Hepatic stellate cell (primary cell): ENCODE measurements at regions not wholly inside any gene's neighbourhood (a gene's known extent, or its start where the extent isn't known, plus 50 kb on each side); places are given as distances from the start of the nearest gene placed in this dataset.
"Not testable (repeated sequence)": the region's sequence is repeated elsewhere in the genome, so short reads cannot be mapped to it uniquely, and the experiment has no call there.

Source experiments
- DNase-seq: peaks from one replicate; pipeline ENCODE4 v3.0.0; 2011; ENCODE audit warnings: low spot score

DNA sequence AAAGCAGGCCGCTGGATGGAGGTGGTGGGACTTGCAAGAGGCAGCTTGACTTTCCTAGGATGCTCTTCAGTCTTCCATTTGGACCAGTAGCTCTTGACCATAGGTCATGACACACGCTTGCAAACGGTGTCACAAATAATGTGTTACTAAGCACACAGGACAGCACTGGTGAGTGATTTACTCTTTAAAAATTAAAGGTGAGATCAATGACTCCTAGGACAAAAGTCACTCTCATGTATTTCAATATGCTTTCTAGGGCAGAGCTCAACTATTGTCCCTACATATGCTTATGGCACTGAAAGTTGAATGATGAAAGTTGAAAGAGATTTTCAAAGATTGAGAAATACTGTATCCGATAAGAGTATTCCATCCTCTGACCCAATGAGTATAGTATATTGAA is 496.7 kb downstream of the EBF1 start:
- DNase-seq: no peak

DNA sequence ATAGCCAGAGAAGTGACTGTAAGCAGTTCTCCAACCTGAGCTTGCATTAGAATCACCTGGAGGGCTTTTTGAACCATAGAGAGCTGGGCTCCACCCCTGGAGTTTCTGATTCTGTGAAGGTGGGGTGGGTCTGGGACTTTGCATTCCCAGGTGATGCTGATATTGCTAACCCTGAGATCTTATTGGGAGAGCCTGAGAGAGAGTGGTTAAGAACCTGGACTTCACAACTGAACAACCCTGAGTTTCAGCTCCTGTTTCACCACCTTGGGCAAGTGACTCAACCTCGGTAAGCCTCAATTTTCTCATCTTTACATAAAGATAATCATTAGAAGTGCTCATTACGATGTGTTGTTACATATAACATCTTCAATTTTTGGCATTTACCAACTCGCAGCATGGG is 498.6 kb downstream of the EBF1 start:
- no peak for DNase-seq

DNA sequence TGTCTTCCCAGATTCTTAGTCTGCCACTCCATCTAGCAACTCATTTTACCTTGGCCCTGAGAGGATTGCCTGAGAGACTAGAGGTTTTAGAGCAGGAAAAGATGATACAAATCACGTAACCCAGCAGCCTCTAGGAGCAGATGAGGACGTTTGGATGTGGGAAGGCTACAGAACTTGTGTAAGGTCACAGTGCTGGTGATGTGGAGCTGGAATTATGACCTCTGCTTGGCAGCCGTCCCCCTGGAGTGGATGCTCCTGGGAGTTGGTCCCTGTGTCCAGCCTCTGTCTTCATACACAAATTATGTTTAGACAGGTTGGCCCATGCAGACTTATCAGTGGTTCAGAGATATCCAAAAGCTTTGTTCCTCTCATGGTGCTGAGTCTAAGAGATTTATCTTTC is 499.0 kb downstream of the EBF1 start:
- no peak for DNase-seq

DNA sequence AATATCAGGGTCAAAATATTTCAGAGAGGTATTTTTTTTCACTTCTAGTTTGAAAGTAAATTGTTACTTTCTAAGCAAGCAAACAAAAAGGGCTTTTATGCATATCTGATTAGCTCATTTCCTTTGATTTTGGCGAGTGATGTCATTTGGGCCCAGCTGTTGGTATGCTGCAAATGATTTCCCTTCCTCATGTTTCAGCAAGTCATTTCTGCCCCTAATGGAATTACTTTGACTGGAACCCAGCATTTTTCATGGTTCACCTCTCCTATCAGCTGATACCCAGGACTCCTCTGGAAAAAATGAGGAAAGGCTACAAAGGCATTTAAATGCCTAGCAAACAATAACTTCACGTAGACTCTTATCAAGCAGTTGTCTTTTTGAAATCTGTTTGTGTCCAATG is 500.6 kb downstream of the EBF1 start:
- no peak for DNase-seq

DNA sequence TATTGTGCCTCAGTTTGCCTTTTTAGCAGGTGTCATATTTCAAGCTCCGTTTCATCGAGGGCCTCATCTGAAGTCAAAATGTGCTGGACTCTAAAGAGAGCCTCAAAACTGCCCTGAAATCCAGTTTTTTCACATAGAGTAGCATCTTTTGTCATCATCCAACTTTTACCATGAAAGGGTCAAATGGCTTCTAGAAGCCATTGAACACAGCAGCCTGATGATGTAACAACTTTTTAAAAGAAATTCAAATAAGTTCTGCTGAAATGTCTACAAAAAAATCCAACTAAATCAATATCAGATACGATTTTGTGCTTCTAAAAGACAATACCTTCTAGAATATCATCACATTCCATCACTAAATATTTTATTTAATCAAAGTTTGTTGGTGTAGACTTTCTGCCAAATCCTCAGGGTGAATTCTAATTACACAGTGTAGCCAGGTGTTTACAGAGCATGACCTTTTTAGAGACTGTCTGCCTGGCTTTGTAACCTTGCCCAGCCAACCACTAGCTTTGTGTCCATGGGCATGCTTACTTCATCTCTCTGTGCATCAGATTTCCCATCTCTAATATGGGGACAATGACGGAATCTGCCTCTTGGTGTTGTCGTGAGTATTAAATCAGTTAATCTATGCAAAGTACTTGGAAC is 505.0 kb downstream of the EBF1 start:
- DNase-seq: no peak

DNA sequence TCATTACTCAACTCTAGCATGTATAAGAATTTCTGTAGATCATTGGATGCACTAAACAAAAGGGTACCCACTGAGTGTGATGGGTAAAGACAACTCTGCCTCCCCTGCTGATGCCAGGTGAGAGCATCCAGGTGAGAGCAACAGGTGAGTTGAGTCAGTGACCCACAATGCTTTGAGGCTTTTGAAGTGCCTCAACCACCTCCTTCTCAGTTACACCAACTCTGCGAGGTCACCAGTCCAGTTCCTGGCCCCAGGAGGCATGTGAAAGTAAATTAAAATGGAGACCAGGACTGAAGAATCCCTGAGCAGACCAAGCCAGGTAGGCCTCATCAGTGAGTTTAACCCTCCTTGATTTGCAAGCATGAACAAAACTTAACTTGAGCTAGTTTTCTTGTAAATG is 505.8 kb downstream of the EBF1 start:
- no peak for DNase-seq

DNA sequence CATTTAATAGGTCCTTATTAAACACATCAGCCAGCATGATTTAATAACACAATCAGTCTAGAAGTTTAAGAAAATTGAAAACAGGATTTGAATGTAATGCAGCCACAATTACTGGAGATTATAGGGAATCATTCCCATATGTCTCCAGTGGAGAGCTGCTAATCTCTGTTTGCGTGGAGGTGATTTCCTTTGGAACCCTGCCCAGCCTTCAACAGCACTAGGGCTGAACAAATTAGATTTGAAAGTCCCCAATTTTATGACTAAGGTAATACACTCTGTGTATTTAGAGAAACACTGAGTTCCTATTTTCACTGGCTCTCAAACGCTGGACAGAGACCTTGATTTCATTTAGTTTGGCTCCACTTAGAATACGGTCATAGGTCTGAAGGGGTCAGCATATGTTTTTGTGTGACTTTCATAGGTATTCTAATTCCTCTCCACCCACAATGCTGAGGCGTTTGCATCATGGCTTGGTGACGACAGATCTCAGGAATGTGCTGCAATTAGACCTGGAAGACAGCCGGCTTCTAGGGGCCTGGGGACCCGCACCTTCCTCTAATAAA is 508.3 kb downstream of the EBF1 start:
- no peak for DNase-seq

DNA sequence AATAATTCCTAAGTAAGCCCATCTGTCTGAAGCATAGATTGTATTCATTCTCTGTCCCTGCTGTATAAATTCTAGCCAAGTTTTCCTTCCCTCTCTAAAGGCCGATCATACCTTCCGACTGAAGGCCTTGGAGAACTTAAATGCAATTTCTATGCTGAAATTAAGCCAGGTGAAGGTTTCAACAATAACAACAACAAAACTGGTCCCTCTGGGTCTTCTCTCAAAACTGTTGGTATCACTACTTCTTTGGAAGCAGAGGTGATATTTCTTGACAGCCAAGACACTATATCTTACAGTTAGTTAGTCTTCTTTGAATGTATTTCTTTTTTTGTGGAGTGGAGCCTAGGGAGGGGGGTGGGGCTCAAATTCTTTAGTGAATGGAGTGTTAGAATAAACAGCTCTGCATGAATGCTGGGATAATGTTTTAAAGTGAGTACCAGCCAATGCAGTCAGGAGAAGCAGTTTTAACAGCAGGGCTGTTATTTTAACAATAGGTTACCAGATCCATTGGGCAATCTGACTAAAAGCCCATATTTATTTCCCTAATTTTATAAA is 508.9 kb downstream of the EBF1 start:
- no peak for DNase-seq

DNA sequence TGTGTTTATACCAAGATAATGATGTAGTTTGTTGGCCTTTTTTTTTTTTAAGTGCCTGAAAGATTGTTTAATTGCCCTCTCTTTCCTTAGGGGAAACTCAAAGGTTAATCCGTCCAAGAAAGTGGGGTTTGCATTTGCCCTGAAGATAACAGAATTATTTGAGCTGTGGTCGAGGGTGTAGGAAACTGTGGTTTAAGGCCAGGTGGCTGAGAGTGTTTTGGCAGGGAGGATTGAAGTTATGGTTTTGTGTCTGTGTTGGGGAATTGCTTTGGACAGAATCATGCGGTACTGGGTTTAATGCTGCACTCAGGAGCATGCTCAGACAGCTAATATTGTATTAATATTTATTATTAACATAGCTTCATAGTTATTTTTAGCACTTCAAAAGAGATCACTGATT is 509.8 kb downstream of the EBF1 start:
- DNase-seq: no peak

DNA sequence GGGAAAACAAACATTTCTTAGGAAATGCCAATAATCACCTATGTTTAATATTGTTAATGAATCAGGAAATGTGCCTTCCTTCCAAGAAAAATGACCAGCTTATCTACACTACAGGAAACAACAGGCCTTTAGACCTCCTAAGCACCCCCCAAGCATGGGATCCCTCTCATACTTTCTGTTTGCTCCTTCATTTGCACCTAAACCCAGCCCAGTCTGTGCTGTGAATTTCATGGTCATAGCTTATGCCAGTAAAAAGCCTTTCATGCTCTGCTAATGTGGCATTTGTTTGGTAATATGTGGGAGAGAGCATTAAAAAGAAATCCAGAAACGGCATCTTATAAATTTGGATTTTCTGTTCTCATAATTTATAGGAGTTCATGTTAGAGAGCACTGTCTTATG is 511.1 kb downstream of the EBF1 start:
- no peak for DNase-seq

DNA sequence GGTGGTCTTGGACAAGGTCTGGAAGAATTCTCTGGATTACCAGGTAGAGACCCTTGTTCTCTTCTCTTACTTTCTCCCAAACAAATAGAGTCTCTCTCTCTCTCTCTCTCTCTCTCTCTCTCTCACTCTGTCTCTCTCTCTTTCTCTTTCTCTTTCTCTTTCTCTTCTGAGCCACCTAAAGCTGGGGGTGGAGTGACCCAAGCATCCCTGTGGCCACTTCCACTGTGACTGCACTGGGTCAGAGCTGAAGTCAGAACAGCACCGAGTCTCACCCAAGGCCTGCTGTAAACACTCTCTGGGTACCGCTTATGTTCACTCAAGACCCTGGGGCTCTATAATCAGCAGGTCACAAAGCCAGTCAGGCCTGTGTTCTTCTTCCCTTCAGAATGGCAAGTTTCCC is 513.7 kb downstream of the EBF1 start:
- no peak for DNase-seq

DNA sequence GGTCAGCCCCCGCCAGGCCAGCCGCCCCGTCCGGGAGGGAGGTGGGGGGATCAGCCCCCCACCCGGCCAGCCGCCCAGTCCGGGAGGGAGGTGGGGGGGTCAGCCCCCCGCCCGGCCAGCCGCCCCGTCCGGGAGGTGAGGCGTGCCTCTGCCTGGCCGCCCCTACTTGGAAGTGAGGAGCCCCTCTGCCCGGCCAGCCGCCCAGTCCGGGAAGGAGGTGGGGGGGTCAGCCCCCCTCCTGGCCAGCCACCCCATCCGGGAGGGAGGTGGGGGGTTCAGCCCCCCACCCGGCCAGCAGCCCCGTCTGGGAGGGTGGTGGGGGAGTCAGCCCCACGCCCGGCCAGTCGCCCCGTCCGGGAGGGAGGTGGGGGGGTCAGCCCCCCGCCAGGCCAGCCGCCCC is 517.0 kb downstream of the EBF1 start:
- DNase-seq: not testable (repeated sequence)

DNA sequence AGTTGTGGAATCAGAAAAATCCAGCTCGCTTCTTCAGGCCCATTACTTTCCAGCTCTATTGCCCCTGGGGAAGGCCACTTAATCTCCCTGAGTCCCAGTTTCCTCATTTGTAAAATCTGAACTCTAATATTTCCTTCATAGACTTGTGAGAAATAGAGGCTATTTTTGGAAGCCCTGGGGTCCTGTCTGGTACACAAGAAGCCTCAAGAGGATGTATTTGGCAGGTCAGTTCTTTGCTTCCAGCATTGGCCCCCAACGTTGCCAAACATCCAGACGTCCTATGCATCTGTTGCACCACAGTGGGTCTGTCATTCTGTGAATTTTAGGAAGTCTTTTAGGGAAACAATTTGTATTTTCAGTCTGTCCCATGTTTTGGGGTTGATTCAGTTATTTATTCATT is 525.9 kb downstream of the EBF1 start:
- no peak for DNase-seq

DNA sequence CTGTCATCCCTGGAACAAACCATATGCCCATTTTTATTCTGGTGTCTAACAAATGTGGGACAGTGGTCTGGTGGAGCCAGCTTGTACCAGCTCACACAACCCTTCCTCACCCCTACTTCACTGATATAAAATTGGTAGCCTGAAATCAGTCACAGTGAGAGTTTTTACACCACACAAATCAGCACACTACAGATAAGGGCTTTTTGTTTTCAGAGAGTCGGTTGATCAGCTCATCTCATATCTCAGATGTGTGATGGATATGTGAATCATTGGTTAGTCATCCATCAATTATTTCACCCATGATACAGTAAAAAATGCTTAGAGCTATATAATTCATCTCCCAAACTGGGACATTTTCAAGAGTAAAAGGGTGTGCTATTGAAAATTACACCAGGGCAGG is 529.2 kb downstream of the EBF1 start:
- no peak for DNase-seq

DNA sequence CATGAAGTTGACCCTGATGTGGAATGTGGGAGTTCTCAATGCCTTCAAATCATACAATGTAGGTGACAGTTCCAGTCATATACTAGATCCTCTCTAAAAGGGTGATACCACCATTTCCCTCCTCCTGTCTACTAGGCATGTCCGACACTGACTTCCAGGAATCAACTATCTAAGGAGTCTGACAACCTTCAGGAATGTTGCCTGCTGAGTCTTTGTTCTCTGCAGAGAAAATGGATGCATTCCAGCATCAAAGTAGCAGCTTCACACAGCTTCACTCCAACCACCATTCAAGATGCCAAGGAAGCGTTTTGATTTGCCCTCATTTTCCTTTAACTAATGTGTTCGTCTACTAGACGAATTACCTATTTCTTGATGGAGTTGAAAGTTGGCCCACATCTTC is 530.2 kb downstream of the EBF1 start:
- no peak for DNase-seq

DNA sequence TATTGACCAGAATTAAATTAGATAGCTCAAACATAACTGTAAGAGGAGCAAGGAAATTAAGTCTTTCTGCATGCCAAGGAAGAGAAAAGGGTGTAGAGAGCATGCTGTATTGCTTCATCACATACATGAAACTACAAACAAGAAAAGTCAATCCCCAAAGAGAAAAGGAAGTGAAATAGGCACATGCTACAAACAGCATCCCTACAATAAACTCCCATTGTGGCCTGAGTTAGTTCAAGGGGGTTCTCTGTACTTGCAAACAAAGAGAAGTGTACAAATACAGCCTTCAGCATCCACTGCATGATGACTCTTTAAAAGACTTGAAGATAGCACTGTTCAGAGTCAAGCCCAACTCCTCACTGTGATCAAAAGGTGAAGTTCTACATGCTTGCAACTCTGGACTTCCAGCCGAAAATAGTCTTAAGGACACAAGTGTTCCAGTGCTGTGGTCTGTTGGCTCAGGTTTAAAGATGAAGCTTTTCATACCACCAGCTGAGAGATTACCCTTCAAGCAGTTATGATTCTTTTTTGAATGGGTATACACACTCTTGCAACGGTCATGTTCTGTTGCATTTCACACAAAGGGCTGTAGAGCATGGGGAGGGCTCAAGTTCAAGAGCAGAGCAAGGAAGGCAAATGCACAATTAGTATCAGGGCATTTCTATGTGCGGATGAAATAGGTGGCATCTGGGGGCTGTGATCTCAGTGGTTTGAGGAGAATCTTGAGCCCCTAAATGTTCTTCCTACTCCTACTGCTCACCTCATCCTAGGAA is 534.5 kb downstream of the EBF1 start:
- no peak for DNase-seq

DNA sequence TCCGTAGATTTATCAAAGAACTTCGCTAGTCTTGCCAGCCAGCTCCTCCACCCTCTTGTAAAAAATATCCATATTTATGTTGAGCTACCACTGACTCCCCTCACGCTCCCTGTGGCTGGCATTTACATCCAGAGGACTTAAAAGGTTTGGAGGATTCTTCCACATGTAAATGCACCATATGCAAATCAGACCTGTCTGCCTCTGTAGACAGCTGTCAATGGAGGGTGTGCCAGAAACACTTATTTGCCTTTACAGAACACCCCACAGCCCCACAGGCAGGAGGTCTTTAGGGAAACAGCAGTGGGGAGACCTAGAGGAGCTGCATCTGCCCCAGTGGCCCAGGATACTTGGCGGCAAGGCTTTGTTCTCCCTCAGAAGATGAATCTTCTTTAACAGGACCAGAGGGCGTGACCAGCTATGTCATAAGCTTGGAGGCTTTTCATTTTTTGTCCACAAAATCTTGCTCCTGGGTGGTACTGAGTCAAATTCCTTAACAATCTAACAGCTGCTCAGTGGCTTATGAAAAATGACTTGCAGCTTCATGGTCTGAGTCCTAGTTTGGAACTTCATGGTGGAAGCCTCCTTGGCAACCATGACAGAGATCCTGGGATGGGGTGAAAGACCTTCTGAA is 535.8 kb downstream of the EBF1 start:
- DNase-seq: no peak

DNA sequence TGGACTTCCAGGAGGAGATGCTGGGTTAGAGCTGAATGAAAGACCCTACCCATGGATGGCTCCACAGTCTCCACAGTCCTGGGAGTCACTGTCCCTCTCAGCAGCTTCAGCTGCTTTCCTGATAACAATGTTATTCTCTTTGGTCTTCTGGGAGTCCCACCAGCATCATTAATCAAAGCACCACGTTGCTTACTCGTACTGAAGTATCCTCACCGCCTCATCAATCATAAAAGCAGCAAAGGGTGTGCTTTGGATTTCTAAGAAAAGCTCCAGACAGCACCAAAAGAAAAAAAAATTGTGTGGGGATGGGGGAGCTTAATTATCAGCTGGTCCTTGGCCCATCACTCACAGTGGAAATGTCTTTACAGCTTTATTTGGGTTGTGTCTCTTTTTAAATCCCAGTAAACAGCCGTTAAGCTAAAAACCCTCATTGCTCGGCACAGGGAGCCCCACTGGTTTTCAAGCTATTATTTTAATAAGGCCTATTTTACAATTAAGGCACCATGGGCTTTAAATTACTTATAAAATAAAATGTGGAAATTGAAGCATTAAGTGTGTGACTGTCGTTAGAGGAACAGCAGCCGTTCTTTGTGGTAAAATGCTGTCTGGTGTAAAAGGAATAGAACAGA is 538.0 kb downstream of the EBF1 start:
- DNase-seq: no peak

DNA sequence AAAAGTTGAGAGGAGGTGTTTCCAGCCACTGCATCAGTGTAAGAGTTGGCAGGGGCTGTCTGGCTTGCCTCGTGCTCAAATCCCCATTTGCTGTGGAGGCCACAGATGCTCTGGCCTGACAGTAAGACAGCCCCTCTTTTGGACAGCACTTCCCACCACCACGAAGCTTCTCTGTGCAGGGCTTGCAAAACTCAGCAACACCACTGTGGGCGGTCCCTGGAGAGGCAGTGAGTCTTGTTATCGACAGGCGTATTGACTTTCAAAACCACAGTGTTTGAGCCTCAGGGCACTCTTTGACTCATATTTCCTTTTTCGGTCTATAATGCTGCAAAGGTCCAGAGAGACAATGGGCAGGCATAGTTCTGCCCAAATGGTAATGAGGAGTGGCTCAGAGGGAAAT is 539.5 kb downstream of the EBF1 start:
- DNase-seq: no peak

DNA sequence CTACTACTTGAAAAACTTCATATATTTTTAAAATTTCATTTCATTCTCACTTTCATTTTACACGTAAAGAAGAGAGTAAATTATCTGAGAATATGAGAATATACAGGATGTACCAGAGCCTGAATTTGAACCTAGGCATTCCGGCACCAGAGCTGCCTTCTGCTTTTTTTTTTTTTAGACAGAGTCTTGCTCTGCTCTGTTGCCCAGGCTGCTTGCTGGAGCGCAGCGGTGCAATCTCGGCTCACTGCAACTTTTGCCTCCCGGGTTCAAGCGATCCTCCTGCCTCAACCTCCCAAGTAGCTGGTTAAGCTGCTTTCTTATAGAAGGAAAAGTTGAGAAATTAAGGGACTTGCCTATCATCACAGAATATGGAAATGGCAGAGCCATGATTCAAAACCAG is 540.1 kb downstream of the EBF1 start:
- DNase-seq: no peak

DNA sequence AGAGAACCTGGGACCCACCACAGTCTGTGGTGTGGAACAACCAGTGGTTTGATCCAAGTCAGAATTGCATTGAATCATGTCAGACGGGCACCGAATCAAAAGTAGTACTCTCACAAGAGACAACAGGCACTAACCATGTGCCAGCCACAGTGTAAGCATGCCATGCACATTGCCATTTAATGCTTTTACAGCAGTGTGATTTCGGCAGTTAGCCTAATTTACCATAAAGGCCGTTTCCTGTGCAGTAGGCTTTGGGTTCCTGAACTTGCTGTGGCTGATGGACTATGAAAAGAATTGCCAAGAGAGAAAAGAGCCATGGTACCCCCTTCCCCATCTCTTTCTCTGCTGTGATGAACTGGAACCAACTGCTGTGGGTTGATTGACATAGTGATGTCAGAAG is 540.6 kb downstream of the EBF1 start:
- no peak for DNase-seq

DNA sequence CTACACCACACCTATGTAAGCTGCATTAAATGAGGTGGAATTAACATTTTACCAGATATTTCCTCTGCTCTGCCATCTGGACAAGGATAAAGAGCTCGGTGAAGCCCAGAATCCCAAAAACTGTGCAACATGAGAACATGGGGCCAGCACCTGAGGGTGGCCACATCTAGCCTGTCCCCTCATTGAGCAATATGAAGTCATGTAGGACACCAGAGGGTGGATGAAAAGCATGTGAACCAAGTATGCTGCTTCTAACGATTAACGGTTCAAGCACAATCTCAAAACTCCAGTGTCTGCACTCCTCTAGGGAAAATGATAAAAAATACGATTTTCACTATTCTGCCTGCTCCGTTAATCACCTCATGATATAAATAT is 545.8 kb downstream of the EBF1 start:
- DNase-seq: no peak
